ENCODE measurements at regions not wholly inside any gene's neighbourhood (a gene's known extent, or its start where the extent isn't known, plus 50 kb on each side); places are given as distances from the start of the nearest gene placed in this dataset.
"Not testable (repeated sequence)": the region's sequence is repeated elsewhere in the genome, so short reads cannot be mapped to it uniquely, and the experiment has no call there.

DNA sequence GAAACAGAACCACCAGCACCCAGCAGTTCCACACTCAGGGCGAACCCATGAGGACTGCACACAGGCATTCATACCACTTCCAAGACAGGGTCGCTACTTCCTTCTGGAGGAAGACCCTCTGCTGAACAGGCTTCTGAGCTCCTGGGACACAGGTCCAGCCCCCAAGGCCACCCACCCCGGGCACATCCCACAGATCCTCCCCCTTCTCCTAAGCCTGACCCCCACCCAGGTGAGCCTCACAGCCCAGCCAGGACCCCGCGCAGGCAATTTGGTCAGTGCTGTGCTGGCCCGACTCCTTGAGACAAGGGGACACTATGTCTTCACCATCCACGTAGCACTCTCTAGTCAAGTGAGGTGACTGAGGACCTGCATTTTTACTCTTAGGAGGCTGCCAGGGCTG is 5382.7 kb upstream of the TPTE start:
- not testable (repeated sequence) for DNase-seq

DNA sequence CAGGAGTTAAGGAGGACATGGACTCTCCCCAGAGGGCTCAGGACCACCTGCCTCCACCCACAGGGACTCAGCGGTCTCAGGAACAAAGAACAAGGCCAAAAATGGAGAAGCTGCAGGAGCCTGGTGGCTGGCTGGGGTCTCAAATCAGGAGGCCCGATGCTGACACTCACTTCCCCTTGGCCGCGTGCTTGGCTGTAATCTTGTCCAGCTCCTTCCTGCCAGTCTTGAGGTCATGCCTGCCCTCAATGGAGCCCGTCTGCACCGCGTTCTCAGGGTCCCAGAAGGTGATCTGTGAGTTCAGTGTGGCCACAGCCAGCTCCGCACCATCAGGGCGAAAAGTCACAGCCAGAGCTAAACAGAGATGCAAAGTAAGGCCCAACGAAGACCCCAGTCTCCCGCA is 5381.9 kb upstream of the TPTE start:
- DNase-seq, result not testable (repeated sequence)

- DNase-seq, result not testable (repeated sequence)
These were observed 5378.4 kb upstream of the TPTE start for GRCh38 chr21:5143011-5143410.

GRCh38 chr21:5144731-5145130 is 5376.7 kb upstream of the TPTE start:
- DNase-seq, result not testable (repeated sequence)

- not testable (repeated sequence) for DNase-seq
These were observed 5373.7 kb upstream of the TPTE start for GRCh38 chr21:5147685-5148084.

DNA sequence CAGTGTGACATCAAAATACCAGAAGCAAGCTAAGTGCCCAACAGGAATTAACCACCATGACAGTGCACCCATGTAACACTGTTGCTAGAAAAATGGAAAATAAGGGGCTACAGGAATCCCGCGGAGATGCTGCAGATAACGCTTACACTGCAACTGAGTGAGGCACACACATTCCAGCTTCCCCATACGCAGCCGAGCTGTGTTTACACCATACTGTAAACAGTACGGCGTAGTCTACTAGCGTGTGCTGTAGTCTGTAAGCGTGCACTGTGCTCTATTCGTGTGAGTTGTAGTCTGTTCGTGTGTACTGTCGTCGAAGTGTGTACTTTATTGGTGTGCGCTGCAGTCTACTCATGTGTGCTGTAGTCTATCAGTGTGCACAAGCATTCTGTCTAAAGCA is 5372.2 kb upstream of the TPTE start:
- DNase-seq, result not testable (repeated sequence)

GRCh38 chr21:5153842-5154640 is 5367.3 kb upstream of the TPTE start:
- not testable (repeated sequence) for DNase-seq

DNA sequence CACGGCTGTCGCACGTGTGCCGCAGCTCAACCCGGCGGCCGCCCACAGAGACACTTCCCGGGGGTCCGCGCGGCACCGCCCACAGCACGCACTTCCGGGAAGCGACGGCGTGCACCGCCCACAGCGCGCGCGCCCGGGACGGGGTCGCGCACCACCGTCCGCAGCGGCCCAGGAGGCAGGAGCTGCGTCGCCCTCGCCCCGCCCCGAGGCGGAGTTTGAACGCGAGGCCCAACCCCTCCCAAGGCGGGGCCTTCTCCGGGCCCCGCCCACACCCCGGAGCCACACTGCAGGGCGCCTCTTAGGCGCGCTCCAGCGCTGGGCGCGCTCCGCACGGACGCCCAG is 5366.8 kb upstream of the TPTE start:
- peak; percentile 77 for DNase-seq

- not testable (repeated sequence) for DNase-seq
These were observed 5358.4 kb upstream of the TPTE start for GRCh38 chr21:5162693-5163574.

GRCh38 chr21:5165829-5166228 is 5355.6 kb upstream of the TPTE start:
- DNase-seq, result not testable (repeated sequence)

Data from activated T-cell treated with anti-CD3 and anti-CD28 coated beads for 4 hours (primary cell).